Fibroblast of skin of right biceps (primary cell): ENCODE measurements at regions not wholly inside any gene's neighbourhood (a gene's known extent, or its start where the extent isn't known, plus 50 kb on each side); places are given as distances from the start of the nearest gene placed in this dataset.
"Not testable (repeated sequence)": the region's sequence is repeated elsewhere in the genome, so short reads cannot be mapped to it uniquely, and the experiment has no call there.

Source experiments
- DNase-seq: peaks from one replicate; pipeline ENCODE4 v3.0.0-alpha.2; 2013

GRCh38 chr22:35138521-35138920 is 72.6 kb downstream of the ISX start:
- DNase-seq = no peak

DNA sequence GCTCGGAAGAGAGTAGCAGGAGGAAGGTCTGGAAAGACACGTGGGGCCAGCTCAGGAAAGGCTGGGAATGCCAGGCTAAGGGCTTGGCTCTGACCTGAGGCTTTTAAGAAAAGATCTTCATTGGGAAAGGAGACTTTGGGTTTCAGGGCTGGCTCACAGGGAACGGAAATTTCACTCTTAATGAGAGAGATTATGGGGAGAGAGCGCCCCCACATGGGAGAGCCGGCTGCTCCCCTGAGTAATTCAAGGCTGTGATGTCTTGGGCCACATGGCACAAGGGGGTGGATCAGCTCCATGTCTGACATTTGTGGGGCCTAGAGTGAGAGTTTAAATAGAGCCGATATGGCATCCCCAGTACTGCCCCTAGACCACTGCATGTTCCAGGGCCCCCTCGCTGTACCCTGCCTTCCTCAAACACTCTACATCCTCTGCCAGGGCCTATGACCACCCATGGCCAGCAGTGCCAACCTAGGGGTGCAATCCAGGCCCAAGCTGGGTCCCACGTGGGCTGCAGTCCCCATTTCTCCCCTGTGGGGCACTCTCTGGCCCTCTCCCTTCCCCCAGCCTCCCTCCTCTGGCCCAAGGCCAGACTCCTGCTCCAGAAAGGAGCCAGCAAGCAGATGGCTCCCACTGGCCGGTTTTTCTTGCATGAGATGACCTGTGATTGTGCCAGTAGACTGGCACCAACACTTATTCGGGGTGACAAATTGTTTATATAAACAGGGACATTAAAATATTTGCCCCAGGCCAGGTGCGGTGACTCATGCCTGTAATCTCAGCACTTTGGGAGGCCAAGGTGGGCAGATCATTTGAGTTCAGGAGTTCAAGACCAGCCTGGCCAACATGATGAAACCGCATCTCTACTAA is 75.2 kb downstream of the ISX start:
- DNase-seq = no peak

DNA sequence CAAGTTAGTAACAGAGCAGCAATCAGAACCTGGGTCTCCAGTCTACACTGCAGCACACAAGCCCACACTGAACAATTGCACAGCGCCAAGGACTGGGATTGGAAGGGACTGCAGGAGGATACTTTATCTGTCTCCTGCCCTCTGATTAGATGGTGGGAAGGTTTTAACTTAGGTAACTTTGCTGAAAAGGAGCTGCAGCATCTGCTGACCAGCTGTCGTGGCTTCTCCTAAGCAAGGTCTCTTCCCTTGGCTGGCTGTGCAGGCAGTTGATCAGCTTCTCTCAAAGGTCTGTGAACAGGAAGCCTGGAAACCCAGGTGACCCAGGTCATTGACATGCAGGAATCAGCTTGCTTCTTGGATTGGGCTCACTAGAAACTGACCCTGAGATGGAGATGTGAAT is 82.4 kb downstream of the ISX start:
- DNase-seq = no peak

DNA sequence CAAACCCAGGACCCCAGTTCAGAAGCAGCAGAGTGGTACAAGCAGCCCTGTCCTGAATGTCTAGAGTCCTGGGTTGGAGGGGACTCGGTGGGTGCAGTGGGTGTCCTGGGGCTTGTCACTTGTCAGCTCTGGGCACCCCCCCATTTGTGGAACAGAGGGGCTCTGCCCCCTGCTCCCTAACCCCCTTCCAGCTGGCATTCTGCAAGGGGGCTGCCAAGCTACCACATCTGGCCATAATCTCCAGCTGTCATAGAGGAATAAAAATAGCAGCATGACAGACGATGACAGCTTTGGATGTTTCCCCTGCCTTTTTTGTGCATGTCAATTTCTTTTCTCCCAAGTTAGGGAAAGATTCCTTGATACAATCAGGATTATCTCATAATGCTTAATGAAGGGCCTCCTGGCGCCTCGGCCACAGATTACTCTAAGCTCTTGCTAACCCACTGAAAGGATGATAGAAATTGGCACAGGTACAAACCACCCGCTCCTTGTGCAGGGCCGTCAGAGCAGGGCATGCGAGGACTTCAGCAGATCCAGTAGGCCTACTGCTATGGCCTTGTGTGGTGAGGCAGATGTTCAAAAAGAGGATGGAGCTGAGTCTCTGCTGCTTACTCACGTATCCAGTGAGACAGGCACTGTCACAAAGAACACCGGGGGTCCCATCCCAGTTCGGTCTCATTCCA is 83.0 kb downstream of the ISX start:
- DNase-seq = no peak

DNA sequence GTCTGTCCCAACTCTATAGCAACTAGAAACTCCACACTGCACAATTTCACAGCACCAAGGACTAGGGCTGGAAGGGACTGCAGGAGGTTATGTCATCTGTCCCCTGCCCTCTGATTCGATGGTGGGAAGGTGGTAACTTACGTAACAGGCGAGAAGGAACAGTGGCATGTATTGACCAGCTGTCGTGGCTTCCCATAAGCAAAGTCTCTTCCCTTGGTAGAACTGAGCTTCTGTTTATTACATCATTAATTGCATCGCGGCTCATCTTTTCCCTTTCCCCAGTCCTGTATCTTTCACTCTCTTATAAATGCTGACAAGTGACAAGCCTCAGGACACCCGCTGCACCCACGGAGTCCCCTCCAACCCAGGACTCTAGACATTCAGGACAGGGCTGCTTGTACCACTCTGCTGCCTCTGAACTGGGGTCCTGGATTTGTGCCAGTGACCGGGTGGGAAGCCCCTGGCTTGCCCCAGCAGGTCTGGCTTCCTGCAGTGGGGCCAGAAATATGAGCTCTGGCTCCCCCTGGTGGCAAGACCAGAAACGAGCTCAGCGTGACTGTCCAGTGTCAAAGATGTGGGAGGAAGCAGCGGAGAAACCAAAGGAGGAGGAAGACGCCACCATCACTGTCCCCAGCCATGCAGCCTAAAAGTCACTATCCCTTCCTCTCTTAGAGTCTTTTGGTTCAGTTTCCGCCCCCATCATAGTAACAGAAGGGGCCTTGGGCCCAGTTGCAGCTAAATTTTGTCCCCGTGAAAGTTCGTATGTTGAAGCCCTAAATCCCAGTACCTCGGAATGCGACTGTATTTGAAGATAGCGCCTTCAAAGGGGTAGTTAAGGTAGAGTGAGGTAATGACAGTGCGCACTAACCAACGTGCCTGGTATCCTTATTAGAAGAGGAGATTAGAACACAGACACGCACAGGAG is 84.5 kb downstream of the ISX start:
- peak; percentile 38 for DNase-seq

GRCh38 chr22:35152316-35152715 is 86.4 kb downstream of the ISX start:
- DNase-seq = no peak

DNA sequence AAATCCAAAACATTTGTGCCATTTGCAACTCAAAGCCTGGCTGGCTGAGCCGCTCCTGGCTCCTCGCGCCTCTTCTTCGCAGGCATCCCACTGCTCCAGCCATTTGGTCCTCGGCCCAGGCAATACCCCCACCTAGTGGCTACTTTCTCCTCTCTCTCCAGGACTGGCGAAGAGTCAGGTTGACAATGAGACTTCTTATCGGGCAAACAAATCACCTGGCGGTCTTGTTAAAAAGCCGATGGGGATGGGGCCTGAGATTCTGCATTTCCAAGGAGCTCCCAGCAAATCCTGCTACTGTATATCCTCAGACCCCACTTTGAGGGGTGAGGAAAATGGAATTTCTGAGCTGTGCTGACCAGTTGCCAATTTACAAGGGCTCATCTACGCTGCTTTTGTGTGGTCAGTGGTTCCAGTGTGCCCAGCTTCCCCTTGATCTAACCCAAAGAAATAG is 89.0 kb downstream of the ISX start:
- peak; percentile 37 for DNase-seq

DNA sequence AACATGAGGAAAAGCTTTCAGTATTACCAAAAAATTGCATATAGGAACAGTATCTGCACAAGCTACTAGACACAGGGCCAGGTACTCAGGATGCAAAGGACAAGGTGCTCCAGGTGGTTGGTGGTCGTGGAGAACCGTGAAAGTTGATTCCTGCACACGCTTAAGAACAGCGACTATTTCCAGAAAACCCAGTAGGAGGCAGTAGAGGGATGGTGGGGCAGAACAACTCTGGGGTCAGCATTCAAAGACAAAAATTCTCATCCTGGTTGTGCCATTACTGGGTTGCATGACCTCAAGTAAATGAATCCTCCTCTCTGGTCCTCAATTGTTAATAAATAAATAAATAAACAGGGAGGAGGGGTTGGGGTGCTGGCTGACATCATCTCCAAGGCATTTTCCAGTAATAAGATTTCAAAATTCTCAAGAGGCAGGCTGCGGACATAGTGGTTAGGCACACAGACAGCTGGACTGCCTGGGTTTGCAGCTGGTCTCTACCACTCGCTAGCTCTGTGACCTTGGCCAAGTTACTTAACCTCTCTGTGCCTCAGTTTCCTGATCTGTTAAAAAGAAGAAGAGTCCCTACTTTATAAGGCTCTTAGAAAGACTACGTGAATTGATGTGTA is 89.6 kb downstream of the ISX start:
- DNase-seq = no peak

DNA sequence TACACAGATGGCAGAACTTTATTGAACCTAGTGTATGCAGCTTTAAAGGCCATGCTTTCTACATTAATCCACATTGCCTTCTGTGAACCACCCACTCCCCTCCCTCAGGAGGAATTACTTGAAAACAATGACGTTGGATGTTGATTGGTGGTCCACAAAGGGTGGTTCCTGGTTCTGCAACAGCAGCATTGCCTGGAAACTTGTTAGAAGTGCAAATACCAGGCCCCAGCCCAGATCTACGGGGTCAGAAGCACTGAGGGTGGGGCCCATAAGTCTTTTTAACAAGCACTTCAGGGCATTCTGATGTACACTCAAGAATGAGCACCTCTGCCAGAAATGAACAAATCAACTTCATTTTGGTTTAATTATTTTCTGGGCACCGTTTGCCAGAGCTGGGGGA is 91.0 kb downstream of the ISX start:
- DNase-seq = no peak

GRCh38 chr22:35158336-35158735 is 92.4 kb downstream of the ISX start:
- no peak for DNase-seq

GRCh38 chr22:35159343-35159742 is 93.4 kb downstream of the ISX start:
- no peak for DNase-seq

- no peak for DNase-seq
Measured at GRCh38 chr22:35160268-35160667, 94.3 kb downstream of the ISX start.

DNA sequence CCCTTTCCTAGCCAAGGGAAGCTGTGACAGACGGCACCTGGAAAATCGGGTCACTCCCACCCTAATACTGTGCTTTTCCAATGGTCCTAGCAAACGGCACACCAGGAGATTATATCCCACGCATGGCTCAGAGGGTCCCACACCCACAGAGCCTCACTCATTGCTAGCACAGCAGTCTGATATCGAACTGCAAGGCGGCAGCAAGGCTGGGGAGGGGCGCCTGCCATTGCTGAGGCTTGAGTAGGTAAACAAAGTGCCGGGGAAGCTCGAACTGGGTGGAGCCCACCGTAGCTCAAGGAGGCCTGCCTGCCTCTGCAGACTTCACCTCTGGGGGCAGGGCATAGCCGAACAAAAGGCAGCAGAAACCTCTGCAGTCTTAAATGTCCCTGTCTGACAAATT is 91.4 kb upstream of the HMGXB4 start:
- DNase-seq = not testable (repeated sequence)

- DNase-seq = no peak
Measured at GRCh38 chr22:35170716-35171697, 86.3 kb upstream of the HMGXB4 start.

- no peak for DNase-seq
Measured at GRCh38 chr22:35172442-35172841, 84.9 kb upstream of the HMGXB4 start.

DNA sequence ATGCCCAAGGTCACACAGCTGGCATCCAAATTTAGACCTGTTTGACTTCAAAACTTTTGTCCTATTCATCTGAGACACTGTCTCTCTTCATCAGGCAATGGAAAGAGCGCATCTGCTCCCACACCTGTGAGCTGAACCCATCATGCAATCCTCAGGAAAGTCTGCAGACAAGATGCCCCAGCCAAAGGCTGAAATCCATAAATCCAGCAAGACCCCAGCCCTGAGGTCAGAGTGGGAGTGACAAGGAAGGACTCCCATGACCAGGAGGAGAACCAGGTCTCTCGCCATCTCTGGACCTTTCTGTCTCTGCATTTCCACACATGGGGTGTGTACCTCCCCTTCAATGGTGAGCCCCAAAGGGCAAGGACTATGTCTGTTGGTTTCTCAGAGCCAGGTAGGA is 83.6 kb upstream of the HMGXB4 start:
- DNase-seq = no peak

DNA sequence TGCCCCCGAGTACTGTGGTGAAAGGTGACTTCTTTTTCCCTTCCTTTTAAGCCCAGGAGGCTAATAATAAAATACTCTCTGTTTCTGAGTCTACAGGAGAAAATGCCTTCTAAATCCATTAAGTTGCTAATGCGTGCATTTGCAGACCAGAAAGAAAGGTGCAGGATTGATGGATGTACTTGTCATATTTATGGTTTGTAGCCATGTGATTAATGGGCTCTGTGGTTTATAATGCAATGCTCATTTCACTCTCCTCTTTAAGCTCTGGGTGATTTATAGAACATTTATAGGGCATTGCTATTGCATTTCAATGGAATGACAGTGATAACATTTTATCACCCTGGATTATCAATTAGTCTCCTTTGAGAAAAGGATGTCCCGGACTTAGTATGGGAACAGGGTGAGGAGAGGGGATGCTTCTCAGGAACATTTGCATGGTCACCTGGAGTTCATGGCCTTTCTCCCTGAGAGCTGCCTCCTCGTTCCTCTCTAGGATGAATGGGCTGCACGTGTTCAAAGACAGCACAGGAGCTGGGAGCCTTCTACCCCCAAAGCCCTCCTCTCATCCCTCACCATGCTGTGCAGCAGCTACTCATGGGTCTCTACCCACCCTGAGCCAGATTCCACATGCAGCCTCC is 82.8 kb upstream of the HMGXB4 start:
- no peak for DNase-seq

GRCh38 chr22:35175392-35175791 is 81.9 kb upstream of the HMGXB4 start:
- no peak for DNase-seq

GRCh38 chr22:35177811-35178210 is 79.5 kb upstream of the HMGXB4 start:
- no peak for DNase-seq

- no peak for DNase-seq
Measured at GRCh38 chr22:35178446-35178845, 78.8 kb upstream of the HMGXB4 start.

GRCh38 chr22:35183917-35184316 is 73.4 kb upstream of the HMGXB4 start:
- no peak for DNase-seq
